K562 (cell line): ENCODE measurements at regions not wholly inside any gene's neighbourhood (a gene's known extent, or its start where the extent isn't known, plus 50 kb on each side); places are given as distances from the start of the nearest gene placed in this dataset.

ENCODE experiments used
- ATAC-seq: fragments of 200-7000 bp; cut with Tn5 transposase; 3 replicates; pipeline ENCODE4 v1.9.1; 2020; ENCODE audit warnings: moderate library complexity
- BruUV-seq: library from RNA; stranded (reverse); fragments of 400-500 nt; replicated peaks from 2 replicates; lab custom pipeline; 2021; lab: Mats Ljungman, UMichigan
- CTCF ChIA-PET: fragments of 300-600 bp; formaldehyde crosslinking; extraction: SDS; loops from one replicate; lab custom pipeline; 2021; ENCODE audit warnings: low intra/inter-chr PET ratio; lab: Yijun Ruan, JAX
- POLR2A ChIA-PET: fragments of 300-600, 350-650 bp; sonication (Branson Sonifier 250); formaldehyde crosslinking; extraction: SDS; loops from one replicate; lab custom pipeline; 2021; ENCODE audit warnings: antibody characterized with exemption, inconsistent platforms; lab: Yijun Ruan, JAX
- DNase-seq, 4 experiments: peaks; one replicate each; pipeline versions ENCODE4 v3.0.0 to v3.0.0-alpha.2; 2011 to 2018; ENCODE audit warnings: low spot score in 3 of 4, mixed read lengths in 3 of 4; ENCODE audit errors: extremely low read depth in 1 of 4
- FAIRE-seq: peaks from 2 replicates; lab custom pipeline; 2011; peaks lifted over from hg19 to GRCh38; lab: Jason Lieb, UNC
- H2AFZ ChIP-seq: 2 replicates; pipeline ENCODE4 v1.6.0; 2011; ENCODE audit warnings: low read depth, low read length, control low read depth, inconsistent platforms
- H3K27ac ChIP-seq: fragments of 200-600 bp; 3 replicates; pipeline ENCODE4 v1.8.0; 2011; ENCODE audit warnings: low read depth, mild to moderate bottlenecking, control low read depth, inconsistent platforms, low read length, moderate library complexity, mixed read lengths; ENCODE audit errors: extremely low read depth
- H3K27me3 ChIP-seq, 2 experiments: fragments of 300-600 bp in 1 of 2; 2 replicates in 1 of 2; 3 replicates in 1 of 2; pipeline versions ENCODE4 v1.6.0 to v1.8.0; 2011; ENCODE audit warnings: inconsistent platforms in 2 of 2, low read length in 2 of 2, mild to moderate bottlenecking in 1 of 2, mixed read lengths in 1 of 2, moderate library complexity in 1 of 2; ENCODE audit not compliant: control insufficient read depth in 2 of 2, insufficient read depth in 2 of 2
- H3K36me3 ChIP-seq: fragments of 300-600 bp; 3 replicates; pipeline ENCODE4 v1.8.0; 2011; ENCODE audit warnings: mild to moderate bottlenecking, low read length, inconsistent platforms; ENCODE audit not compliant: control insufficient read depth, insufficient read depth
- H3K4me1 ChIP-seq, 2 experiments: fragments of 200-600 bp in 1 of 2; replicated peaks in 1 of 2; 2 replicates in 1 of 2; 3 replicates in 1 of 2; pipeline versions ENCODE4 v1.5.1 to v1.8.0; 2011; ENCODE audit warnings: inconsistent platforms in 2 of 2, low read length in 2 of 2, mild to moderate bottlenecking in 1 of 2, mixed read lengths in 1 of 2, moderate library complexity in 1 of 2; ENCODE audit not compliant: control insufficient read depth in 2 of 2, insufficient read depth in 2 of 2
- H3K4me2 ChIP-seq: 2 replicates; pipeline ENCODE4 v1.6.1; 2011; ENCODE audit warnings: low read length, control low read depth, inconsistent platforms, mixed read lengths; ENCODE audit not compliant: insufficient read depth
- H3K4me3 ChIP-seq: fragments of 200-600 bp; sonication (generic), shearing (Covaris generic); 2 replicates; pipeline ENCODE4 v1.5.1; 2016; ENCODE audit warnings: control low read depth, inconsistent platforms
- H3K79me2 ChIP-seq: fragments of 200-600 bp; 3 replicates; pipeline ENCODE4 v1.8.0; 2011; ENCODE audit warnings: low read length, inconsistent platforms; ENCODE audit not compliant: control insufficient read depth, insufficient read depth
- H3K9ac ChIP-seq, 2 experiments: 2 replicates each; pipeline versions ENCODE4 v1.6.0 to v1.6.1; 2011; ENCODE audit warnings: low read depth in 2 of 2, low read length in 2 of 2, control low read depth in 1 of 2, inconsistent platforms in 1 of 2, mild to moderate bottlenecking in 1 of 2, mixed read lengths in 1 of 2; ENCODE audit not compliant: insufficient read depth in 1 of 2
- H3K9me1 ChIP-seq: one replicate; pipeline ENCODE4 v1.6.0; 2011; ENCODE audit warnings: inconsistent platforms, mild to moderate bottlenecking, low read length, moderate library complexity; ENCODE audit not compliant: control insufficient read depth, insufficient read depth
- H3K9me3 ChIP-seq: replicated peaks from 2 replicates; pipeline ENCODE4 v1.5.1; 2011; ENCODE audit warnings: low read depth, low read length, inconsistent platforms; ENCODE audit not compliant: control insufficient read depth, insufficient read depth
- H4K20me1 ChIP-seq: replicated peaks from 2 replicates; pipeline ENCODE4 v1.6.1; 2011; ENCODE audit warnings: low read length, inconsistent platforms, mixed read lengths; ENCODE audit not compliant: control insufficient read depth, insufficient read depth
- FOXK1 ChIP-seq: sonication (generic); formaldehyde crosslinking; IDR thresholded peaks from 2 replicates; pipeline ENCODE4 v1.8.0; 2022; ENCODE audit warnings: missing genetic modification reagents, mild to moderate bottlenecking, borderline replicate concordance
- HMGXB4 ChIP-seq: sonication (generic); formaldehyde crosslinking; IDR thresholded peaks from 2 replicates; pipeline ENCODE4 v1.8.1; 2023; ENCODE audit warnings: mild to moderate bottlenecking, missing genetic modification reagents
- NFATC3 ChIP-seq: fragments of 450-650 bp; IDR thresholded peaks from 2 replicates; pipeline ENCODE4 v1.6.1; 2017; ENCODE audit warnings: mild to moderate bottlenecking
- NFE2 ChIP-seq: IDR thresholded peaks from 2 replicates; pipeline ENCODE4 v1.6.1; 2014; ENCODE audit warnings: antibody characterized with exemption, low read depth
- RBFOX2 ChIP-seq: fragments of 200-400 bp; formaldehyde crosslinking; IDR thresholded peaks from 2 replicates; pipeline ENCODE4 v1.6.1; 2017; ENCODE audit warnings: low read depth, mild to moderate bottlenecking, low read length, moderate library complexity
- RBM39 ChIP-seq: fragments of 200-400 bp; formaldehyde crosslinking; optimal IDR thresholded peaks from 2 replicates; pipeline ENCODE3; 2018; ENCODE audit warnings: low read depth, low read length
- SAFB2 ChIP-seq: fragments of 200-400 bp; formaldehyde crosslinking; IDR thresholded peaks from 2 replicates; pipeline ENCODE4 v1.6.1; 2018; ENCODE audit warnings: borderline replicate concordance, low read length, low read depth, moderate library complexity; ENCODE audit not compliant: severe bottlenecking
- SRF ChIP-seq, 2 experiments: fragments of 250-450, 450-650 bp in 1 of 2; sonication (Bioruptor Pico) in 1 of 2; sonication (generic) in 1 of 2; formaldehyde crosslinking; IDR thresholded peaks; 2 replicates each; pipeline versions ENCODE4 v1.5.0 to v1.5.1; 2020 to 2022; ENCODE audit warnings: mild to moderate bottlenecking in 1 of 2, missing genetic modification reagents in 1 of 2
- ZNF395 ChIP-seq: fragments of 200-800 bp; sonication (Bioruptor generic); IDR thresholded peaks from 2 replicates; pipeline ENCODE4 v1.6.1; 2017; ENCODE audit warnings: missing genetic modification characterization, missing compliant biosample characterization
- WGBS: fragments of 100-300 bp; shearing (Covaris generic); methylation state at CpG from one replicate; pipeline ENCODE4 v1.1.6; 2016; ENCODE audit warnings: low coverage, mixed read lengths; ENCODE audit not compliant: insufficient coverage; ENCODE audit errors: missing lambda C conversion rate; 5-methylcytosine and 5-hydroxymethylcytosine counted together
- in situ Hi-C: fragments of 300-500 bp; cut with MboI; formaldehyde crosslinking; loops from 4 replicates; pipeline ENCODE4 v1.15.0; 2018; ENCODE audit warnings: inconsistent platforms, mixed read lengths
- intact Hi-C: fragments of 100-400 bp; cut with micrococcal nuclease; formaldehyde crosslinking; loops from 2 replicates; pipeline ENCODE4 v1.14.2; 2022

- Histone ChIP-seq H3K79me2 (no peaks in the 10 kb centered on the region), H3K4me2 (no peak overlapping the region), H3K9me1 (no peaks in the 10 kb centered on the region), H3K4me3 (no peak overlapping the region), H3K9ac (no peak overlapping the region), H3K4me1 (no peaks in the 10 kb centered on the region), H4K20me1 (no peaks in the 10 kb centered on the region), H3K36me3 (no peaks in the 10 kb centered on the region), H2AFZ (no peak overlapping the region), H3K27ac (no peak overlapping the region), H3K27me3 (no peaks in the 10 kb centered on the region), H3K9me3 (no peaks in the 10 kb centered on the region)
- in situ Hi-C loops = no loop called here
- POLR2A ChIA-PET = no interaction called here
- TF ChIP-seq SRF (CRISPR knock-in tag; IDR thresholded peaks at IDR 0.05) (no peak), RBM39 (no peak), HMGXB4 (CRISPR knock-in tag) (no peak), ZNF395 (CRISPR knock-in tag) (no peak), FOXK1 (CRISPR knock-in tag) (no peak), NFATC3 (no peak), SAFB2 (no peak), RBFOX2 (no peak), NFE2 (no peak)
- ATAC-seq (no peak), FAIRE-seq (no peak), DNase-seq (no peak)
- intact Hi-C loops = no loop called here
- BruUV-seq = no TSS peak
- CTCF ChIA-PET = no interaction called here
- 7% methylated on average over 1 of the region's 1 CpG for WGBS
Observed at GRCh38 chr18:34959211-34959829, 81.9 kb upstream of the MAPRE2 start.
